Keratinocyte (primary cell): ENCODE measurements at regions not wholly inside any gene's neighbourhood (a gene's known extent, or its start where the extent isn't known, plus 50 kb on each side); places are given as distances from the start of the nearest gene placed in this dataset.

Source experiments
- DNase-seq: peaks from one replicate; pipeline ENCODE4 v3.0.0-alpha.2; 2011; ENCODE audit warnings: low read depth, missing footprints, low spot score
- FAIRE-seq: peaks from 2 replicates; lab custom pipeline; 2011; peaks lifted over from hg19 to GRCh38; lab: Jason Lieb, UNC
- H2AFZ ChIP-seq: 2 replicates; pipeline ENCODE4 v1.6.0; 2012; ENCODE audit warnings: low read length, control low read depth, inconsistent platforms; ENCODE audit not compliant: control insufficient read depth
- H3K27ac ChIP-seq: 2 replicates; pipeline ENCODE4 v1.5.1; 2011; ENCODE audit warnings: low read length; ENCODE audit not compliant: control insufficient read depth, insufficient read depth
- H3K27me3 ChIP-seq: 3 replicates; pipeline ENCODE4 v1.6.0; 2011; ENCODE audit warnings: low read length; ENCODE audit not compliant: control insufficient read depth, insufficient read depth; ENCODE audit errors: extremely low read depth
- H3K36me3 ChIP-seq, 2 experiments: 2 replicates in 1 of 2; 3 replicates in 1 of 2; pipeline ENCODE4 v1.5.1; 2011; ENCODE audit warnings: low read length in 2 of 2, mild to moderate bottlenecking in 1 of 2; ENCODE audit not compliant: control insufficient read depth in 2 of 2, insufficient read depth in 2 of 2; ENCODE audit errors: extremely low read depth in 1 of 2
- H3K4me1 ChIP-seq: 3 replicates; pipeline ENCODE4 v1.5.1; 2011; ENCODE audit warnings: low read length; ENCODE audit not compliant: control insufficient read depth, insufficient read depth; ENCODE audit errors: extremely low read depth
- H3K4me2 ChIP-seq: 3 replicates; pipeline ENCODE4 v1.6.0; 2011; ENCODE audit warnings: low read depth, low read length; ENCODE audit not compliant: control insufficient read depth, insufficient read depth; ENCODE audit errors: extremely low read depth
- H3K4me3 ChIP-seq, 3 experiments: fragments of 200-600 bp in 1 of 3; sonication (generic) in 1 of 3; 2 replicates in 2 of 3; 3 replicates in 1 of 3; pipeline ENCODE4 v1.5.1; 2011 to 2016; ENCODE audit warnings: low read length in 3 of 3, mild to moderate bottlenecking in 3 of 3, control low read depth in 2 of 3, inconsistent platforms in 1 of 3, low read depth in 1 of 3, mixed read lengths in 1 of 3, mixed run types in 1 of 3, moderate library complexity in 1 of 3; ENCODE audit not compliant: control insufficient read depth in 2 of 3, insufficient read depth in 2 of 3; ENCODE audit errors: extremely low read depth in 1 of 3
- H3K79me2 ChIP-seq: 2 replicates; pipeline ENCODE4 v1.6.0; 2012; ENCODE audit warnings: low read length; ENCODE audit not compliant: control insufficient read depth, insufficient read depth
- H3K9ac ChIP-seq: 3 replicates; pipeline ENCODE4 v1.6.0; 2011; ENCODE audit warnings: low read length; ENCODE audit not compliant: control insufficient read depth, insufficient read depth; ENCODE audit errors: extremely low read depth
- H3K9me1 ChIP-seq: 3 replicates; pipeline ENCODE4 v1.6.0; 2011; ENCODE audit warnings: low read length; ENCODE audit not compliant: control insufficient read depth, insufficient read depth; ENCODE audit errors: extremely low read depth
- H3K9me3 ChIP-seq: 2 replicates; pipeline ENCODE4 v1.5.1; 2012; ENCODE audit warnings: low read depth, low read length; ENCODE audit not compliant: control insufficient read depth
- H4K20me1 ChIP-seq: 3 replicates; pipeline ENCODE4 v1.6.0; 2011; ENCODE audit warnings: low read length; ENCODE audit not compliant: control insufficient read depth, insufficient read depth; ENCODE audit errors: extremely low read depth
- EZH2 ChIP-seq: IDR thresholded peaks from one replicate; pipeline ENCODE4 v1.6.1; 2012; ENCODE audit warnings: inconsistent platforms, mild to moderate bottlenecking, low read length, moderate library complexity
- dilution Hi-C: fragments of 300-500 bp; cut with MboI; formaldehyde crosslinking; loops from one replicate; pipeline ENCODE4 v1.7.0; 2020; ENCODE audit warnings: low sequenced_read_pairs; ENCODE audit not compliant: extremely low pct_ligation_motif_present
- TF ChIP-seq, protein P1 (sequence below), 3 experiments: IDR thresholded peaks in 1 of 3; conservative IDR thresholded peaks in 1 of 3; optimal IDR thresholded peaks in 1 of 3; 2 replicates in 2 of 3; 3 replicates in 1 of 3; pipeline versions ENCODE3 to v1.5.1; 2011; ENCODE audit warnings: low read length in 3 of 3, mild to moderate bottlenecking in 3 of 3, moderate library complexity in 2 of 3, control low read depth in 1 of 3, inconsistent platforms in 1 of 3; ENCODE audit not compliant: insufficient read depth in 2 of 3; ENCODE audit errors: extremely low read depth in 1 of 3

- no peak overlapping the region for H3K27ac ChIP-seq
- no peak overlapping the region for H3K4me3 ChIP-seq
- H3K9me3 ChIP-seq, result no peaks in the 10 kb centered on the region
- DNase-seq (no peak), FAIRE-seq (no peak)
- H3K79me2 ChIP-seq, result no peaks in the 10 kb centered on the region
- no peaks in the 10 kb centered on the region for H3K9me1 ChIP-seq
- dilution Hi-C loops, result no loop called here
- no peaks in the 10 kb centered on the region for H3K36me3 ChIP-seq
- H4K20me1 ChIP-seq, result no peaks in the 10 kb centered on the region
- no peaks in the 10 kb centered on the region for H3K4me1 ChIP-seq
- TF ChIP-seq EZH2, result no peak
- TF ChIP-seq, protein P1, sequence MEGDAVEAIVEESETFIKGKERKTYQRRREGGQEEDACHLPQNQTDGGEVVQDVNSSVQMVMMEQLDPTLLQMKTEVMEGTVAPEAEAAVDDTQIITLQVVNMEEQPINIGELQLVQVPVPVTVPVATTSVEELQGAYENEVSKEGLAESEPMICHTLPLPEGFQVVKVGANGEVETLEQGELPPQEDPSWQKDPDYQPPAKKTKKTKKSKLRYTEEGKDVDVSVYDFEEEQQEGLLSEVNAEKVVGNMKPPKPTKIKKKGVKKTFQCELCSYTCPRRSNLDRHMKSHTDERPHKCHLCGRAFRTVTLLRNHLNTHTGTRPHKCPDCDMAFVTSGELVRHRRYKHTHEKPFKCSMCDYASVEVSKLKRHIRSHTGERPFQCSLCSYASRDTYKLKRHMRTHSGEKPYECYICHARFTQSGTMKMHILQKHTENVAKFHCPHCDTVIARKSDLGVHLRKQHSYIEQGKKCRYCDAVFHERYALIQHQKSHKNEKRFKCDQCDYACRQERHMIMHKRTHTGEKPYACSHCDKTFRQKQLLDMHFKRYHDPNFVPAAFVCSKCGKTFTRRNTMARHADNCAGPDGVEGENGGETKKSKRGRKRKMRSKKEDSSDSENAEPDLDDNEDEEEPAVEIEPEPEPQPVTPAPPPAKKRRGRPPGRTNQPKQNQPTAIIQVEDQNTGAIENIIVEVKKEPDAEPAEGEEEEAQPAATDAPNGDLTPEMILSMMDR (optimal IDR thresholded peaks at IDR 0.05 in 1 of 3, IDR thresholded peaks at IDR 0.05 in 1 of 3, conservative IDR thresholded peaks at IDR 0.05 in 1 of 3; ENCODE audit: extremely low read depth in 1 of 3, insufficient read depth in 2 of 3, low read length in 3 of 3), result no peak
- no peaks in the 10 kb centered on the region for H3K27me3 ChIP-seq
- H3K4me2 ChIP-seq, result no peak overlapping the region
- H2AFZ ChIP-seq, result no peak overlapping the region
- no peak overlapping the region for H3K9ac ChIP-seq
Measured at GRCh38 chr11:37597776-37598175, 999.7 kb upstream of the RAG2 start.

DNA sequence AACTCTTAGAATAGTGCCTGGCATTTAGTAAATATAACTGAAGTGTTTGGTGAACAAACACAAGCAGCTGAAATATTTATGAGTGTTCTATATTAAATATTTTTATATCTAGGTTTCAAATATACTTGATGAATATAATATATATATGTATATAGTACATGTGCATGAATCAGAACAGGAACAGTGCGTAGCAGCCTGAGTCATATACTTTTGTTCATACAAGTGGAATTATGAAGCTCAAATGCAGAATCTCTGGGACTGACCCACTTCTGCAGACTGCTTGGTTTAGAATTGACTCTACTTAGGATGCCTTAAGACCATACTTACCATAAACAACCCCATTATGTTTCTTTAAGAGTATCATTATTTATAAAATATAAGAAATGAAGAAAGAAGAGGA lies 997.8 kb upstream of the RAG2 start:
- dilution Hi-C loops, result no loop called here
- H3K4me2 ChIP-seq, result no peak overlapping the region
- H4K20me1 ChIP-seq, result no peaks in the 10 kb centered on the region
- no peak overlapping the region for H3K27ac ChIP-seq
- H3K9ac ChIP-seq, result no peak overlapping the region
- no peak for FAIRE-seq
- H3K36me3 ChIP-seq, result no peaks in the 10 kb centered on the region
- no peak for TF ChIP-seq EZH2
- TF ChIP-seq, protein P1 (optimal IDR thresholded peaks at IDR 0.05 in 1 of 3, IDR thresholded peaks at IDR 0.05 in 1 of 3, conservative IDR thresholded peaks at IDR 0.05 in 1 of 3; ENCODE audit: extremely low read depth in 1 of 3, insufficient read depth in 2 of 3, low read length in 3 of 3), result no peak
- H3K79me2 ChIP-seq, result no peaks in the 10 kb centered on the region
- no peak for DNase-seq
- no peaks in the 10 kb centered on the region for H3K9me3 ChIP-seq
- no peaks in the 10 kb centered on the region for H3K4me1 ChIP-seq
- no peak overlapping the region for H3K4me3 ChIP-seq
- no peaks in the 10 kb centered on the region for H3K9me1 ChIP-seq
- H2AFZ ChIP-seq, result no peak overlapping the region
- no peaks in the 10 kb centered on the region for H3K27me3 ChIP-seq
